ENCODE measurements at regions not wholly inside any gene's neighbourhood (a gene's known extent, or its start where the extent isn't known, plus 50 kb on each side); places are given as distances from the start of the nearest gene placed in this dataset.
"Not testable (repeated sequence)": the region's sequence is repeated elsewhere in the genome, so short reads cannot be mapped to it uniquely, and the experiment has no call there.

DNA sequence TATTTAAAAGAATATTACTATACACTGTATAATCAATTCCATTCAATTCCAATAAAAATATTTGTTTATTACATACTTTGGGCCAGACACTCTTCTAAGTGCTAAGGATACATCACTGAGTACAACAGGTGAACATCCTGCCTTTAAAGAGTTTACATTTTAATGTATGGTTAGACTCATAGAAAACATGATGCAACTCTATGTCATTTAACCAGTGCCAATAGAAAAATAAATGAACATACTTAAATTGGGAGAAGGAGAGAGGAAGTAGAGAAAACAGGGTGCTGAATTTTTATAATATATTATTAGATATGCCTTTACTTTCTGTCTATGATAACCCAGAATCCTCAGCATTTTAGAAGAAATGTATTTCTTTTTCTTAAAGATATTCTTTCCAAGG, 119.2 kb downstream of the TSEN15 start:
- ChIA-PET POLR2A (no interaction called here), CTCF (no interaction called here)
- no peak for DNase-seq (ENCODE audit: extremely low spot score)
- TF ChIP-seq, protein P1, sequence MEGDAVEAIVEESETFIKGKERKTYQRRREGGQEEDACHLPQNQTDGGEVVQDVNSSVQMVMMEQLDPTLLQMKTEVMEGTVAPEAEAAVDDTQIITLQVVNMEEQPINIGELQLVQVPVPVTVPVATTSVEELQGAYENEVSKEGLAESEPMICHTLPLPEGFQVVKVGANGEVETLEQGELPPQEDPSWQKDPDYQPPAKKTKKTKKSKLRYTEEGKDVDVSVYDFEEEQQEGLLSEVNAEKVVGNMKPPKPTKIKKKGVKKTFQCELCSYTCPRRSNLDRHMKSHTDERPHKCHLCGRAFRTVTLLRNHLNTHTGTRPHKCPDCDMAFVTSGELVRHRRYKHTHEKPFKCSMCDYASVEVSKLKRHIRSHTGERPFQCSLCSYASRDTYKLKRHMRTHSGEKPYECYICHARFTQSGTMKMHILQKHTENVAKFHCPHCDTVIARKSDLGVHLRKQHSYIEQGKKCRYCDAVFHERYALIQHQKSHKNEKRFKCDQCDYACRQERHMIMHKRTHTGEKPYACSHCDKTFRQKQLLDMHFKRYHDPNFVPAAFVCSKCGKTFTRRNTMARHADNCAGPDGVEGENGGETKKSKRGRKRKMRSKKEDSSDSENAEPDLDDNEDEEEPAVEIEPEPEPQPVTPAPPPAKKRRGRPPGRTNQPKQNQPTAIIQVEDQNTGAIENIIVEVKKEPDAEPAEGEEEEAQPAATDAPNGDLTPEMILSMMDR (IDR thresholded peaks at IDR 0.05; ENCODE audit: control extremely low read depth, extremely low read depth, low read depth, missing control alignments), result no peak

- TF ChIP-seq, protein P1 (IDR thresholded peaks at IDR 0.05; ENCODE audit: control extremely low read depth, extremely low read depth, low read depth, missing control alignments), result no peak
- ChIA-PET POLR2A (no interaction called here), CTCF (no interaction called here)
- DNase-seq (ENCODE audit: extremely low spot score), result no peak
Measured at GRCh38 chr1:184176058-184176457, 124.5 kb downstream of the TSEN15 start.

GRCh38 chr1:184181044-184181443, 129.5 kb downstream of the TSEN15 start:
- TF ChIP-seq, protein P1 (IDR thresholded peaks at IDR 0.05; ENCODE audit: control extremely low read depth, extremely low read depth, low read depth, missing control alignments), result no peak
- POLR2A ChIA-PET, result no interaction called here
- CTCF ChIA-PET, result no interaction called here
- DNase-seq (ENCODE audit: extremely low spot score), result no peak

DNA sequence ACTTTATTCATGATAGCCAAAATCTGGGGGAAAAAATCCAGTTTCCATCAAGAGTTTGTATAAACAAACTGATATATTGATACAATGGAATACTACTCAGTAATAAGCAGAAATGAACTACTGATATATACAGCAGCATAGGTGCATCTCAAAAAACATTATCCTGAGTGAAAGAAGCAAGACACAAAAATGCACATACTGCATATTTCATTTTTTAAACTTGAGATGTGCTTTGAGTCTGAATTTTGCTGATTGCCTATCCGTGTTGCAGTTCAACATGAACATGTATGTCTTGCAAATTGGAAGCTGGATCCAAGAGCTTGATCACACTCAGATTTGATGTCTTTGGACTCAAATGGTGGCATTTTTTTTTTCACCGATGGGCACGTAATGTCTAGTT, 132.4 kb downstream of the TSEN15 start:
- CTCF ChIA-PET, result no interaction called here
- TF ChIP-seq, protein P1 (IDR thresholded peaks at IDR 0.05; ENCODE audit: control extremely low read depth, extremely low read depth, low read depth, missing control alignments), result no peak
- no peak for DNase-seq (ENCODE audit: extremely low spot score)
- POLR2A ChIA-PET, result no interaction called here

GRCh38 chr1:184184614-184185013, 133.1 kb downstream of the TSEN15 start:
- DNase-seq (ENCODE audit: extremely low spot score); CTCF ChIA-PET; POLR2A ChIA-PET: not testable (repeated sequence)

GRCh38 chr1:184185347-184185746, 133.8 kb downstream of the TSEN15 start:
- DNase-seq (ENCODE audit: extremely low spot score), result no peak
- TF ChIP-seq, protein P1 (IDR thresholded peaks at IDR 0.05; ENCODE audit: control extremely low read depth, extremely low read depth, low read depth, missing control alignments), result no peak
- POLR2A ChIA-PET, result no interaction called here
- CTCF ChIA-PET, result no interaction called here

DNA sequence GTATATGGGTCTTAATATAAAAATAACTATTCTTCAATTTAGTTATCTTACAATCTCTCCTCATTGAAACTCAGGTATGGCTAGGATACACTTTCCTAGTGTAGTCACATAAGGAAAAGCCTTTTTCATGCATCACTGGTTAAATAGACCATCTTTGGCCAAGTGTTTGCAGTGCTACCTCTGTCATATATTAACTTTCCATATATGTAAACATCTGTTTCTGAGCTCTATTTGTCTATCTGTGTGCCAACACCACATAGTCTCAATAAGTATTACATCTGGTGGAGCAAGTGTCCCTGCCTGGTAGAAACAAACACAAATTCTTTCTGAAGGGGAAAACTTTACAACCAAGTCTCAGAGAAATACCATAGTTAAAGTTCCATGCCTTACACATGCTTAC, 134.6 kb downstream of the TSEN15 start:
- ChIA-PET POLR2A (no interaction called here), CTCF (interaction anchor here (1.0 kb wide), 1 partner anchor 11 kb away, joined by 5 read pairs; no protein-coding TSS in a partner anchor)
- no peak for DNase-seq (ENCODE audit: extremely low spot score)
- TF ChIP-seq, protein P1 (IDR thresholded peaks at IDR 0.05; ENCODE audit: control extremely low read depth, extremely low read depth, low read depth, missing control alignments), result no peak
